Lung (tissue), 11 donors: ENCODE measurements at regions not wholly inside any gene's neighbourhood (a gene's known extent, or its start where the extent isn't known, plus 50 kb on each side); places are given as distances from the start of the nearest gene placed in this dataset.

Experiments used
- ATAC-seq: fragments of 200-7000 bp; cut with Tn5 transposase; one replicate; pipeline ENCODE4 v1.9.1; 2020; ENCODE audit warnings: moderate number of reproducible peaks; ENCODE audit not compliant: insufficient read depth, low FRiP score
- DNase-seq, 3 donors: peaks; one replicate each; pipeline ENCODE4 v3.0.0-alpha.2; 2013 to 2017
- H3K27ac ChIP-seq, 2 donors: one replicate each; pipeline ENCODE4 v1.5.1; 2013; ENCODE audit warnings: mild to moderate bottlenecking in 2 of 2, moderate library complexity in 2 of 2, control low read depth in 1 of 2, inconsistent platforms in 1 of 2, low read depth in 1 of 2, low read length in 1 of 2
- H3K27me3 ChIP-seq, 3 donors: one replicate each; pipeline ENCODE4 v1.5.1; 2013; ENCODE audit warnings: low read length in 2 of 3; ENCODE audit not compliant: control insufficient read depth in 3 of 3, insufficient read depth in 3 of 3
- H3K36me3 ChIP-seq, 4 donors: one replicate each; pipeline ENCODE4 v1.5.1; 2013; ENCODE audit warnings: low read length in 4 of 4, mild to moderate bottlenecking in 1 of 4, moderate library complexity in 1 of 4; ENCODE audit not compliant: control insufficient read depth in 4 of 4, insufficient read depth in 4 of 4
- H3K4me1 ChIP-seq, 5 donors: one replicate each; pipeline ENCODE4 v1.5.1; 2013; ENCODE audit warnings: low read length in 5 of 5, mild to moderate bottlenecking in 2 of 5, moderate library complexity in 1 of 5; ENCODE audit not compliant: control insufficient read depth in 5 of 5, insufficient read depth in 5 of 5
- H3K4me3 ChIP-seq: one replicate; pipeline ENCODE4 v1.5.1; 2013; ENCODE audit warnings: mild to moderate bottlenecking, control low read depth, moderate library complexity
- H3K9ac ChIP-seq, 2 donors: one replicate each; pipeline ENCODE4 v1.5.1; 2013; ENCODE audit warnings: low read length in 2 of 2, control low read depth in 1 of 2; ENCODE audit not compliant: insufficient read depth in 1 of 2
- H3K9me3 ChIP-seq, 4 donors: one replicate each; pipeline ENCODE4 v1.5.1; 2013; ENCODE audit warnings: low read length in 3 of 4, mild to moderate bottlenecking in 1 of 4, moderate library complexity in 1 of 4; ENCODE audit not compliant: control insufficient read depth in 4 of 4, insufficient read depth in 3 of 4
- WGBS, 2 donors: extraction: QIAGEN DNeasy Blood & Tissue Kit; methylation state at CpG; one replicate each; pipeline ENCODE4 v1.1.7; 2013; 5-methylcytosine and 5-hydroxymethylcytosine counted together
- TF ChIP-seq, protein P1 (sequence below): IDR thresholded peaks from 2 replicates; pipeline ENCODE4 v1.5.1; 2012; ENCODE audit warnings: mild to moderate bottlenecking; ENCODE audit errors: control extremely low read depth, extremely low read depth
- donor health status: control.
- donor health status: control.
- donor health status: Bipolar disorder and iron deficiency.
- donor health status: healthy.
- donor health status: DM: yes; HTN: yes; CAD: no.

DNA sequence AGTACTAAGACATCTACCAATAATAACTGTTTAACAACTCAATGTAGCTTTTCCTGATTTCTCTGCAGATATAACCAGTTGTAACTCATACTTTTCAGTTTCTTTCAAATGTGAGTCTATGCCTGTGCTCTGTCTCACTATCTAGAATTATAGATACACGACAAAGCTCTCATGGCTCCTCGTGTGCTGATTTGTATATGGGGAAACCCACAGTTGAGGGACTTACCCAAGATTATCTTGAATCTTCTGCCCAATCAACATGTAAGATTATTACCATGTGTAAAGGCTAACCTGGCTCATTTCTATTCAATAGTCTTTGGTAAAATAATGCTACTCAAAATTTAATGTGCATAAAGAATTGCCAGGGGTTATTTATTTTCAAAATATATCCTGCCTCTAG is 554.4 kb downstream of the FBXO15 start:
- peaks cover 0 to 3% (median 0%) of the 10 kb centered on the region in 4 donors for H3K9me3 ChIP-seq
- WGBS, 2 donors = 87 to 90% methylated on average over 2 of the region's 2 CpGs
- no peaks in the 10 kb centered on the region for H3K36me3 ChIP-seq
- no peaks in the 10 kb centered on the region for H3K4me1 ChIP-seq
- no peak overlapping the region for H3K9ac ChIP-seq
- no peak overlapping the region for H3K27ac ChIP-seq
- no peak for DNase-seq
- no peak overlapping the region for H3K4me3 ChIP-seq
- no peak for ATAC-seq
- TF ChIP-seq, protein P1, sequence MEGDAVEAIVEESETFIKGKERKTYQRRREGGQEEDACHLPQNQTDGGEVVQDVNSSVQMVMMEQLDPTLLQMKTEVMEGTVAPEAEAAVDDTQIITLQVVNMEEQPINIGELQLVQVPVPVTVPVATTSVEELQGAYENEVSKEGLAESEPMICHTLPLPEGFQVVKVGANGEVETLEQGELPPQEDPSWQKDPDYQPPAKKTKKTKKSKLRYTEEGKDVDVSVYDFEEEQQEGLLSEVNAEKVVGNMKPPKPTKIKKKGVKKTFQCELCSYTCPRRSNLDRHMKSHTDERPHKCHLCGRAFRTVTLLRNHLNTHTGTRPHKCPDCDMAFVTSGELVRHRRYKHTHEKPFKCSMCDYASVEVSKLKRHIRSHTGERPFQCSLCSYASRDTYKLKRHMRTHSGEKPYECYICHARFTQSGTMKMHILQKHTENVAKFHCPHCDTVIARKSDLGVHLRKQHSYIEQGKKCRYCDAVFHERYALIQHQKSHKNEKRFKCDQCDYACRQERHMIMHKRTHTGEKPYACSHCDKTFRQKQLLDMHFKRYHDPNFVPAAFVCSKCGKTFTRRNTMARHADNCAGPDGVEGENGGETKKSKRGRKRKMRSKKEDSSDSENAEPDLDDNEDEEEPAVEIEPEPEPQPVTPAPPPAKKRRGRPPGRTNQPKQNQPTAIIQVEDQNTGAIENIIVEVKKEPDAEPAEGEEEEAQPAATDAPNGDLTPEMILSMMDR = no peak
- H3K27me3 ChIP-seq = no peaks in the 10 kb centered on the region

DNA sequence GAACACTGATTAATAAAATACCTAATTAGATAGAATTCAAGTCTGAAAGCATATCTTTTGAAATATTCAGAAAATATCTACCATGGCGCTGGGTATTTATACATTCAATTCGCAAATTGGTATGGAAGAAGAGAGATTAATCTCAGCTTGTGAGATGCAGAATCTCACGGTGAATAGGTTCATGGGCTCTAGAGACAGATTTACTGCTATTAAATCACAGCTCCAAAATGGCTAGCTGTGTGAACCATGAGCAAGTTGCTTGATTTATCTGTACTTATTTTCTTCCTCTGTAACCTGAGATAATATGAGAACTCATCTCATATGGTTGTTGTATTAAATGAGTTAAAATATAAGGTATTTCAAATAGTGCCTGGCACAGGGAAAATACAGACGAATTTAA is 556.7 kb downstream of the FBXO15 start:
- WGBS, 2 donors = 93 to 94% methylated on average over 4 of the region's 4 CpGs
- no peak for ATAC-seq
- H3K9me3 ChIP-seq = no peaks in the 10 kb centered on the region
- H3K9ac ChIP-seq = no peak overlapping the region
- DNase-seq = no peak
- H3K36me3 ChIP-seq = no peaks in the 10 kb centered on the region
- H3K4me3 ChIP-seq = no peak overlapping the region
- TF ChIP-seq, protein P1 = no peak
- H3K27me3 ChIP-seq = no peaks in the 10 kb centered on the region
- no peak overlapping the region for H3K27ac ChIP-seq
- H3K4me1 ChIP-seq = no peaks in the 10 kb centered on the region

DNA sequence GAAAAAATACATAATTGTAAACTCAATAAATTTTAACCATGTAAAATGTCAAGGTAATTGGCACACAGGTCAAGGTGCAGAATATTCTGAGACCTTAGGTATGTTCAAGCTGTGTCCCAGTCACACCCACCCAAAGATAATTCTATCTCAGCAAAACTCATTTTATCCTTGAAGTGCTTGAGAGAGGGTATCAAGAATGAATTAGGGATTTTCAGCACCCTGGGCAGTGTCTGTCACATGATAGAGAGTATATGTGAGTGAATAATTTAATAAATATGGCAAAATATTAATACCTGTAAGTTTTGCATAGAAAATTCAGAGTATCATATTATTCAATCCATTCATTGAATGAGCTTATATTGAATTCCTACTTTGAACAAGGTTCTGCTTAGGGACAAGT is 567.9 kb downstream of the FBXO15 start:
- no peaks in the 10 kb centered on the region for H3K4me1 ChIP-seq
- H3K9ac ChIP-seq = no peak overlapping the region
- no peak overlapping the region for H3K4me3 ChIP-seq
- DNase-seq (no peak), ATAC-seq (no peak)
- TF ChIP-seq, protein P1 = no peak
- no peaks in the 10 kb centered on the region for H3K9me3 ChIP-seq
- no peaks in the 10 kb centered on the region for H3K27me3 ChIP-seq
- no peak overlapping the region for H3K27ac ChIP-seq
- no peaks in the 10 kb centered on the region for H3K36me3 ChIP-seq

DNA sequence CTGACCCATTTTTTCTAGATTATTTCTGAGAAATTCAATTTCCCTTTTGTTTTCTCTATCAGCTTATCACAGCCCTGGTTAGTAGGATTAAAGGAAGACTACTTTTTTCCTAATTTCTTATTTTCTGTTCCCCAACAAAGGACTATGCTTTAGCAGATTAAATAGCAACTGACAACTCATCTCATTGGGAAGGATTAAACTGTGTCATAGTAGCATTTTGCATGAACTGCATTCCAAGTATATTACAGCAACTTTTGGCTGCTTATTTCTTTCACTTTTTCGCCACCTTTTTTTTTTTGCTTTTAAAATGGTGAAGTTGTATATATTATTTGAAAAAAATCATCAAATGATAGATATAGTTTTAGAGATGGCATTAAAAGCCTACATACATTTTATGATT is 570.3 kb downstream of the FBXO15 start:
- no peaks in the 10 kb centered on the region for H3K27me3 ChIP-seq
- WGBS, 2 donors = 79 to 88% methylated on average over 1 of the region's 1 CpG
- H3K4me3 ChIP-seq = no peak overlapping the region
- TF ChIP-seq, protein P1 = no peak
- H3K9ac ChIP-seq = no peak overlapping the region
- H3K27ac ChIP-seq = no peak overlapping the region
- DNase-seq (no peak), ATAC-seq (no peak)
- no peaks in the 10 kb centered on the region for H3K36me3 ChIP-seq
- no peaks in the 10 kb centered on the region for H3K9me3 ChIP-seq
- H3K4me1 ChIP-seq = no peaks in the 10 kb centered on the region
